GM19455 (cell line): ENCODE measurements at regions not wholly inside any gene's neighbourhood (a gene's known extent, or its start where the extent isn't known, plus 50 kb on each side); places are given as distances from the start of the nearest gene placed in this dataset.
"Not testable (repeated sequence)": the region's sequence is repeated elsewhere in the genome, so short reads cannot be mapped to it uniquely, and the experiment has no call there.

Experiments used
- ATAC-seq: cut with Tn5 transposase; IDR thresholded peaks from one replicate; pipeline ENCODE4 v1.9.1; 2021; ENCODE audit not compliant: unreplicated experiment

- ATAC-seq = no peak
These were observed 82.1 kb downstream of the PLEKHG1 start for GRCh38 chr6:150681578-150682395.

- ATAC-seq = no peak
These were observed 83.6 kb downstream of the PLEKHG1 start for GRCh38 chr6:150683320-150683719.

- ATAC-seq = no peak
These were observed 84.5 kb downstream of the PLEKHG1 start for GRCh38 chr6:150684161-150684560.

- no peak for ATAC-seq
These were observed 85.2 kb downstream of the PLEKHG1 start for GRCh38 chr6:150684714-150685459.

- ATAC-seq = no peak
These were observed 86.2 kb downstream of the PLEKHG1 start for GRCh38 chr6:150685860-150686259.

DNA sequence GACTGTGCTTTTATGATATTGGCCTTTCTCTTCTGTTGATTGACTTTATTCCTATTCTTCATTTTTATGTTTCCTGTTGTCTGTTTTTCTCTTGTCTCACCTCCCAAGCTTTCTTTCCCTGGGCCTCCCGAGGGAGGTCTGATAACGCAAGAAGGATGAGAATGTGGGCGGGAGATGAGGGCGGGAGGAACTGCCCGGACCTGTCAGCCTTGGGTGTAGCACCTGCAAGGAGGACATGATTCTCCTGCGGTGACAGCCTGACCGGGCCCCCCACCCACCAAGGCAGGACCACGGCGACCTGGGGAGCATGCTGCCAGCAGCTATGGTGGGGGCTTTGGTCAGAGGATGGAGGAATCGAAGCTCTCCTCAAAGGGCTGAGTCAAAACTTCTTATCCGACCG lies 86.9 kb downstream of the PLEKHG1 start:
- ATAC-seq = no peak

- ATAC-seq = no peak
These were observed 87.8 kb downstream of the PLEKHG1 start for GRCh38 chr6:150687508-150687907.

- ATAC-seq = no peak
These were observed 90.4 kb downstream of the PLEKHG1 start for GRCh38 chr6:150689900-150690590.

- ATAC-seq = no peak
These were observed 91.0 kb downstream of the PLEKHG1 start for GRCh38 chr6:150690681-150691080.

DNA sequence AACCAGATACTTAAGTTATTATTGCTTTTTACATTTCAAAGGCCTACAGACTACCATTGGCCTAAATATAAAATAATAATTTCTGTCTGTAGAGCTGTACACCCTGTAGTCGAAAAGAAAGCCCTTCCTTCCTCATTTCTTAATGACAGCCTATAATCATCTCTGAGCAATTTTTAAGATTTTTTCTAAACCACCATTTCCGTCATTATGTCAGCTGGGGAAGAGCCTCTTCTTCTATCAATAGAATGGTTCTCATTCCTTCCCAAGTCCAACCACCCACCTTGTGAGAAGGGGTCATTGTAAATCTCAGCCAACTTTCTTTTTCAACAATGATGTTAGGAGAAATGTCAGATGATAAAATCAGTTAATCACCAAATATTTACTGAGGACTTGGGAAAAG lies 91.8 kb downstream of the PLEKHG1 start:
- ATAC-seq = no peak

DNA sequence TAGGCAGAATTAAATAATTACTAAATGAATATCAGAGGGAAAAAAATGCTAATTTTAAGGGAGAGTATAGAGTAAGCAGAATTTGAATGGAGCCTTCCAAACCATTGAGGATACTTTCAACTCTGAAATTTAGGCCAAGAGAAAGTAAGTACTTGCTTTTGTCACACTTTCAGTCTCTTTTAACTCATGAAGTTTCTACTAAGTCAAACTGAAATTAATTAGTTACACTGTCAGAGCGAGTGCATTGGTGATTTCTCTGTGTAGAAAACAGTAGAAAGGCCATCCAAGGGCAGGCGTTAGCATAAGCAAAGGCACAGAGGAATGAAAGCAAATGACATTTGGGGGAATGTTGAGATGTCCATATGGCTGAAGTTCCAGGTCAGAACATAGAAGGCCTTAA lies 92.9 kb downstream of the PLEKHG1 start:
- ATAC-seq = no peak

DNA sequence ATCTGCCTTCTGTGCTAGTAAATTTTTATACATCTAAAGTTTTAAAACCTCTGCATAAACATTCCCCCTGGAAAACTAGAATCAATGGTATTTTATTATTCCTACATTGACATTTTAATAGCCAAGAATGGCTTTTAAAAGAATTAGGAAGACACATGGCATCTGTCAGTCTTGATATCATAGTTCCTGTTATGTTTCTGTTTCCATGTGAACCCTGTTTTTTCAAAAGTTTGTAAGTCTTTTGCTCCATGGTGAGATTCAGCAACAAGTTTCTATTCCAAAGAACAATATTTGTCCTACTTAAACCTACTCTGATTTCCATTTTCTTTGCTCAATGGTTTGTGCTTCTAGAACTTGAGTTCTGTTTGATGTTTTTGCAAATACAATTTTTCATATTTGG lies 95.2 kb downstream of the PLEKHG1 start:
- ATAC-seq = no peak

DNA sequence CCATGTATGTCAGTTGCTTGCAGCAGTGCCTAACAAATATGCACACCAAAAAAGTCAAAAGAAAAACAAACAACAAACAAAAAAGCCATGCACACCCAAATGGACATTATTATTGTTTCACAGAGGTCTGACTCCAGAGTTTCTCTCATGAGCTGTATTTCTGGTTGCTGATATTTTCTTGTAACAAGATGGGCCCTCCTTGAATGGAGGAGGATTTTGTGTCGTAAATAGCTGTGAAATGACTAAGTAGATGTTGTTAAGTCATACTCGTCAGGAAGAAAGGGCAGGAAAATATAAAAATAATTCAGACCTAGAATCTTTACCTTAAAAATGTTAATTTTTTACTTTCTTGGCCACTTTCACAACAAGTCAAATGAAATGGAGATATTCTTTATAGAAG lies 96.0 kb downstream of the PLEKHG1 start:
- no peak for ATAC-seq

GRCh38 chr6:150696190-150696589 lies 96.5 kb downstream of the PLEKHG1 start:
- no peak for ATAC-seq

- not testable (repeated sequence) for ATAC-seq
These were observed 97.2 kb downstream of the PLEKHG1 start for GRCh38 chr6:150696918-150697317.

DNA sequence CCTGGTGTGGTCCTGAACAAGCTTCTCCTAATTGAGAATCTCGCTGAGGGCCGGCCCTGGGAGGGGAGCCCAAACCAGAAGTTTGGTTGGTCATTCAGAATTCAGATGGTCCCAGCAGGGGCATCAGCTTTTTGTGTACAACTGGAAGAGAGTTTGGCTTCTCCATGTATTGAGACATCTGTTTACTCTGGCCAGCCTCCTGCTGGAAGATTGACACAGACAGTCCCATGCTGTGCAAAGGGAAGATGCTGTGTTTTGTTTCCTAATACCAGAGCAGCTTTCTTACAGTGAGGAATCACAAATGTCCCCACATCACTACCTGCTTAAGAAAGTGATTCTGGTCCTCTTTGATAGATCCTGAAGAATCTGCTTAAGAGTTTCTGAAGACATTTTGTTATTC lies 97.8 kb downstream of the PLEKHG1 start:
- no peak for ATAC-seq

GRCh38 chr6:150698391-150698790 lies 98.7 kb downstream of the PLEKHG1 start:
- ATAC-seq = no peak

GRCh38 chr6:150702675-150703074 lies 103.0 kb downstream of the PLEKHG1 start:
- ATAC-seq = no peak

- ATAC-seq = no peak
These were observed 104.9 kb downstream of the PLEKHG1 start for GRCh38 chr6:150704447-150705192.

- no peak for ATAC-seq
These were observed 105.7 kb downstream of the PLEKHG1 start for GRCh38 chr6:150705392-150705791.

DNA sequence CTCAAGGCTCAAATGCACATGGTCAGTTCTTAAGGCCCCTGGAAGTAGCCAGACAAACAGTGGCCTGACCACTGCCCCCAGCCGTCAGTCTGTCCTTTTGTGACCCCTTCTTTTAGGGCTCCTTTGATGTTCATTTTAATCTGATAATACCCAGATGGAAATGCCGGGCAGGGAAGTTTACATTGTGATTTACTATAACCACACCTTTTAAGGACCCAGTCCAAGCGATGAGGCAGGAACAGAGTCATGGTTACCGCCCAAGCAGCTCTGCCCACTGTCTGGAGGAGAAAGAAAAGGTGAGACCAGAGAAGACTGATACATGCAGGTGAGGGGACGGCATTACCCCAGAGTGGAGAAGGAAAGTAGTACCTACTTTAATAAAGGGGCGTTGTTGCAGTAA lies 110.6 kb downstream of the PLEKHG1 start:
- no peak for ATAC-seq
